ENCODE measurements at regions not wholly inside any gene's neighbourhood (a gene's known extent, or its start where the extent isn't known, plus 50 kb on each side); places are given as distances from the start of the nearest gene placed in this dataset.

DNA sequence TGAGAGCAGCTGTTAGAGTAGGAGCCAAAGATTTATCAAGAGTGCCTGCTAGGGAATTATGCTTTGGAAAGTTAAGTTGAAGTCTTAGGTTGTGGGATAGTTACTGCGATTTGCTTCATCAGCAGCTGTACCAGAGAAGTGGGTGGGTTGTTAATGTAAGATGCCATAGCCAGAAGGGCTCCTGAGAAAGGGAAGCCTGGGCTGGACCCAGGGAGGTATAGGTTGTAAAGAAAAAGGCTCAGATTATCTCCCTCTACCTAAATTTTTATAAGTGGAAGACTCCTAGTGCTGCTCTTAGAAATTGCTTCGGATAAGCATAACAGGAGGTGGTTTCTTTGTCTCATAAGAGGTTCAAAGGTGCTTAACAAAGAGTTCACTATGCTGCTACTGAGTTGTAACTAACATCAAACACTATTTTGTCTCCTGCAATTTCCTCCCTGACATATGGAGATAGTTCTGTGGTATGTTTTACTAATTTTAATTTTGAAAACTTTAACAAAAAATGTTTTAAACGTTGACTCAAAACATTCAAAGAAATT lies 356.9 kb downstream of the DTHD1 start:
- TF ChIP-seq, protein P1, sequence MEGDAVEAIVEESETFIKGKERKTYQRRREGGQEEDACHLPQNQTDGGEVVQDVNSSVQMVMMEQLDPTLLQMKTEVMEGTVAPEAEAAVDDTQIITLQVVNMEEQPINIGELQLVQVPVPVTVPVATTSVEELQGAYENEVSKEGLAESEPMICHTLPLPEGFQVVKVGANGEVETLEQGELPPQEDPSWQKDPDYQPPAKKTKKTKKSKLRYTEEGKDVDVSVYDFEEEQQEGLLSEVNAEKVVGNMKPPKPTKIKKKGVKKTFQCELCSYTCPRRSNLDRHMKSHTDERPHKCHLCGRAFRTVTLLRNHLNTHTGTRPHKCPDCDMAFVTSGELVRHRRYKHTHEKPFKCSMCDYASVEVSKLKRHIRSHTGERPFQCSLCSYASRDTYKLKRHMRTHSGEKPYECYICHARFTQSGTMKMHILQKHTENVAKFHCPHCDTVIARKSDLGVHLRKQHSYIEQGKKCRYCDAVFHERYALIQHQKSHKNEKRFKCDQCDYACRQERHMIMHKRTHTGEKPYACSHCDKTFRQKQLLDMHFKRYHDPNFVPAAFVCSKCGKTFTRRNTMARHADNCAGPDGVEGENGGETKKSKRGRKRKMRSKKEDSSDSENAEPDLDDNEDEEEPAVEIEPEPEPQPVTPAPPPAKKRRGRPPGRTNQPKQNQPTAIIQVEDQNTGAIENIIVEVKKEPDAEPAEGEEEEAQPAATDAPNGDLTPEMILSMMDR (conservative IDR thresholded peaks at IDR 0.05; ENCODE audit: control insufficient read depth, insufficient read depth, low read depth, low read length), result no peak
- no peak overlapping the region for H3K4me3 ChIP-seq (ENCODE audit: control insufficient read depth, low read depth, low read length)
- DNase-seq (ENCODE audit: low read depth), result no peak

DNA sequence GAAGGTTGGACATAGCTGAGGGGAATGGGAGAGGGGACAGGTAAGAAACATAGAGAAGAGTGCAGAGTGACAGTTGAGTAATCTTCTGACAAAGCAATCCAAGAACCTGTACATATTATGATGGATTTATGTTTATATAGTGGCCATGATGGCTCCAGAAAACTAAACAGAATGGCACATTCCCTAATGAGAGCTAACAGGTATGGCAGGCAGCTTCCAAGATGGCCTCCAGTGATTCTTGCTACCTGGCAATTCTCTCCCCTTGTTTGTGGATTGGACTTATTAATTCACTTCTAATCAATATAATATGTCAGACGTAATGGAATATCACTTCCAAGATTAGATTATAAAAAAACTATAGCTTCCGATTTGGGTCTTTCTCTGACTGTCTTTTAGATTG lies 359.5 kb downstream of the DTHD1 start:
- DNase-seq (ENCODE audit: low read depth), result no peak
- H3K4me3 ChIP-seq (ENCODE audit: control insufficient read depth, low read depth, low read length), result no peak overlapping the region
- TF ChIP-seq, protein P1 (conservative IDR thresholded peaks at IDR 0.05; ENCODE audit: control insufficient read depth, insufficient read depth, low read depth, low read length), result no peak

DNA sequence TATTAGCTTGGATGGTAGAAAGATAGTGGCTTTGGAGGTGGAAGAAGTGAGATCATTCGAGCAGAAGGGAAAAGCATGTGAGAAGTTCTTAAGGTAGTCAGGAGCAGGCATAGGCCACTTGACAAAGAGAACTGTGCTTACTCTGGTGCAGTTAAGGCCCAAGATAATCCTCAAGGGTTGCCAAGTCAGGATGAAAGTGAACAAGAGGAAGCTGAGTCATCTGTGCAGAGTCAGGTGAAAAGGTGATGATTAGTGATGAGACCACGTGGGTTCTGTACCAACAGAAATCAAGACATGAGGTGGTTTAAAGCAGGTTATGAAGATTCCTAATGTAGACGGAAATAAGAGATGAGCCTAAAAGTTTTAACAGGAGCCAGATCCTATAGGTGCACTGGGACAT lies 369.8 kb downstream of the DTHD1 start:
- no peak overlapping the region for H3K4me3 ChIP-seq (ENCODE audit: control insufficient read depth, low read depth, low read length)
- TF ChIP-seq, protein P1 (conservative IDR thresholded peaks at IDR 0.05; ENCODE audit: control insufficient read depth, insufficient read depth, low read depth, low read length), result no peak
- no peak for DNase-seq (ENCODE audit: low read depth)

DNA sequence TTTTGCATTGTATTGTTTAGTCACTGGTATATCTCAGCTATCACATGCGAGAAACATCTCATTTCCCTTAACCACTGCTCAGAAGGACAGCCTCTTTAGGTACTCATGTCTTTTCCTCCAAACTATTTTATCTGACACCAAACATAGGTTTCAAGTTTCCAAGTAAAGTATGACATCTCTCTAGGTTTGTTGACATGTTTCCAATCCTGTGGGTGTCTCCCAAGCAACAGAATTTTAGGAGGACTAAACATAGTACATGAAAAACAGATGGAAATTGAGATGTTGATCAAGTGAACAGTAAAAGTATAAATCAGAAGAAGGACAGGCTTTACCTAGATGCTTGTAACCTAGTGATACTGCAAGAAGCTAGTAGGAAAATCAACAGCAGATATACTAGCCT lies 371.4 kb downstream of the DTHD1 start:
- TF ChIP-seq, protein P1 (conservative IDR thresholded peaks at IDR 0.05; ENCODE audit: control insufficient read depth, insufficient read depth, low read depth, low read length), result no peak
- DNase-seq (ENCODE audit: low read depth), result no peak
- no peak overlapping the region for H3K4me3 ChIP-seq (ENCODE audit: control insufficient read depth, low read depth, low read length)

DNA sequence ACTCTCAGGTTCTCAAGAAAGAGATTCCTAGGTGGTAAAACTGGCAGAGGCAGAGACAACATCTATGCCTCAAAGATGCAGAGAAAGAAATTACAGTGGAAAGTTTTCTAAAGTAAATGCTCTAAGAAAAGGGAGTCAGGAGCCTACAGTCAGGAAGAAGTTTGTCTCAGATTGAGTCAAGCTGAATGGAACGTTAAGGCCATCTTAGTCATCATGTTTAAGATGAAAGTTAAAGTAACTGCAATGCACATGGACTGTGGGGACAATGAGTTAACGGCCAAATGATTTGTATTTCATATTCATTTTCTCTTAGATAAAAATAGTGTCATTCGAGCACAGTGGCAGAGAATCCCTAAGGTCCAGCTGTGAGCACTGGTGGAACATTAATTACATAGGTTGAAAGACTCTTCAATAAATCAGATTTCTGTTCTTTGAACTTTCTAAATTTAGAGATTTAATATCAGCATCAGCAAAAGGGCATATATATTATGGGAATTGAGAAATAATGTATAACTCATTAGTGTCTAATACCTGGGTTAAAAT lies 384.6 kb downstream of the DTHD1 start:
- DNase-seq (ENCODE audit: low read depth), result no peak
- no peak overlapping the region for H3K4me3 ChIP-seq (ENCODE audit: control insufficient read depth, low read depth, low read length)
- TF ChIP-seq, protein P1 (conservative IDR thresholded peaks at IDR 0.05; ENCODE audit: control insufficient read depth, insufficient read depth, low read depth, low read length), result no peak

DNA sequence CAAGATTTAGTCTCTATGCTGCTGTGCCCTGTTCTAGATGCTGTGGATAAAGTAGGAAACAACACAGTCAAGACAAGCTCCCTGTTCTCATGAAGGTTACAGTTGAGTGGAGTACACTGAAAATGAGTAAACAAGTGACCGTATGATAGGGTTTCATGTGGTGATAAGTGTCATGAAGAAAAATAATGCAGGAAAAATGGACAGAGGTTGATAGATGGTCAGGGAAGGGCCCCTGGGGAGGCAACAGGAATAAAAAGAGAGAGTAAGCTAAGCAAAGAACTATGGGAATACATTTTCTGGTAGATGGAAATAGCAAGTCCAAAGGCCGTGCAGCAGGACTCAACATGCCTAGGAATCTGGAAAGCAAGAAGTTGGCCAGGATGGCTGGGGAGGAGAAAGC lies 394.0 kb downstream of the DTHD1 start:
- DNase-seq (ENCODE audit: low read depth), result no peak
- TF ChIP-seq, protein P1 (conservative IDR thresholded peaks at IDR 0.05; ENCODE audit: control insufficient read depth, insufficient read depth, low read depth, low read length), result no peak

More for the DNA sequence above, 394.0 kb downstream of the DTHD1 start:
- no peak overlapping the region for H3K4me3 ChIP-seq (ENCODE audit: control insufficient read depth, low read depth, low read length)
